ENCODE measurements at regions not wholly inside any gene's neighbourhood (a gene's known extent, or its start where the extent isn't known, plus 50 kb on each side); places are given as distances from the start of the nearest gene placed in this dataset.

GRCh38 chr13:27372896-27373295, 51.5 kb upstream of the GTF3A start:
- peak; percentile 71 to 84 (median 78) for ATAC-seq

GRCh38 chr13:27374126-27374613, 50.2 kb upstream of the GTF3A start:
- peak overlapping the region in 3 of 4 donors; percentile 8 to 44 (median 33) for H3K4me3 ChIP-seq

More at GRCh38 chr13:27372896-27373295, 51.5 kb upstream of the GTF3A start:
- Histone ChIP-seq H3K36me3 (no peaks in the 10 kb centered on the region), H3K4me3 (peak overlapping the region in 2 of 4 donors; percentile 33 to 44), H3K27ac (peak overlapping the region; percentile 81 to 86 (median 84)), H3K4me1 (peaks cover 24 to 43% (median 38%) of the 10 kb centered on the region in 3 donors), H3K9me3 (no peaks in the 10 kb centered on the region), H3K27me3 (no peaks in the 10 kb centered on the region)
- 12 to 15% methylated on average over 11 of the region's 11 CpGs for WGBS, 2 donors
- DNase-seq (peak; percentile 81 to 91 (median 87)), FAIRE-seq (no peak)
- TF ChIP-seq CTCF (IDR thresholded peaks at IDR 0.05): no peak
- intact Hi-C loops (cut with DNase I): no loop called here

More at GRCh38 chr13:27374126-27374613, 50.2 kb upstream of the GTF3A start:
- peaks cover 14 to 30% (median 25%) of the 10 kb centered on the region in 3 donors for H3K4me1 ChIP-seq
- no peak for TF ChIP-seq CTCF (IDR thresholded peaks at IDR 0.05)
- intact Hi-C loops (cut with DNase I): no loop called here
- H3K27me3 ChIP-seq: no peaks in the 10 kb centered on the region
- ATAC-seq (peak; percentile 8 to 25 (median 18)), FAIRE-seq (no peak), DNase-seq (peak in 4 of 6 donors; percentile 37 to 75 (median 56))
- H3K9me3 ChIP-seq: no peaks in the 10 kb centered on the region
- peak overlapping the region; percentile 81 to 86 (median 84) for H3K27ac ChIP-seq
- H3K36me3 ChIP-seq: no peaks in the 10 kb centered on the region
- 40 to 45% methylated on average over 10 of the region's 10 CpGs for whole genome bisulfite sequencing, 2 donors
